ENCODE measurements at regions not wholly inside any gene's neighbourhood (a gene's known extent, or its start where the extent isn't known, plus 50 kb on each side); places are given as distances from the start of the nearest gene placed in this dataset.

GRCh38 chr18:41391616-41392595 is 563.1 kb upstream of the PIK3C3 start:
- H3K9me3 ChIP-seq = no peaks in the 10 kb centered on the region
- H3K4me1 ChIP-seq = no peaks in the 10 kb centered on the region
- DNase-seq = peak; percentile 64
- TF ChIP-seq CTCF (IDR thresholded peaks at IDR 0.05) (peak in 2 of 3 experiments; percentile 8 to 48), POLR2A (IDR thresholded peaks at IDR 0.05) (no peak)
- no peaks in the 10 kb centered on the region for H3K36me3 ChIP-seq (ENCODE audit: low read depth, missing control alignments)
- peak overlapping the region in 1 of 2 donors; percentile 9 for H3K4me3 ChIP-seq
- H3K27ac ChIP-seq = no peak overlapping the region
- intact Hi-C loops (cut with DNase I; ENCODE audit: low total_unique reads) = no loop called here
- H3K27me3 ChIP-seq = no peaks in the 10 kb centered on the region
- WGBS, 2 donors = 22 to 32% methylated on average over 12 of the region's 12 CpGs

GRCh38 chr18:41390309-41390708 is 564.7 kb upstream of the PIK3C3 start:
- WGBS, 2 donors = 82 to 84% methylated on average over 9 of the region's 9 CpGs
- Histone ChIP-seq H3K4me3 (no peak overlapping the region), H3K9me3 (no peaks in the 10 kb centered on the region), H3K27me3 (no peaks in the 10 kb centered on the region), H3K36me3 (ENCODE audit: low read depth, missing control alignments) (no peaks in the 10 kb centered on the region), H3K27ac (no peak overlapping the region), H3K4me1 (no peaks in the 10 kb centered on the region)
- TF ChIP-seq POLR2A (IDR thresholded peaks at IDR 0.05) (no peak), CTCF (IDR thresholded peaks at IDR 0.05) (no peak)
- intact Hi-C loops (cut with DNase I; ENCODE audit: low total_unique reads) = no loop called here
- DNase-seq = no peak

- TF ChIP-seq CTCF (IDR thresholded peaks at IDR 0.05) (peak in 1 of 3 experiments; percentile 9), POLR2A (IDR thresholded peaks at IDR 0.05) (no peak)
- no peaks in the 10 kb centered on the region for H3K4me1 ChIP-seq
- no peak overlapping the region for H3K4me3 ChIP-seq
- H3K27me3 ChIP-seq = no peaks in the 10 kb centered on the region
- no peak overlapping the region for H3K27ac ChIP-seq
- no peaks in the 10 kb centered on the region for H3K36me3 ChIP-seq (ENCODE audit: low read depth, missing control alignments)
- no peak for DNase-seq
- no peaks in the 10 kb centered on the region for H3K9me3 ChIP-seq
- WGBS, 2 donors = 33 to 40% methylated on average over 5 of the region's 5 CpGs
- intact Hi-C loops (cut with DNase I; ENCODE audit: low total_unique reads) = no loop called here
These were observed 576.4 kb upstream of the PIK3C3 start for GRCh38 chr18:41378598-41378997.

GRCh38 chr18:41373612-41374011 is 581.4 kb upstream of the PIK3C3 start:
- TF ChIP-seq POLR2A (IDR thresholded peaks at IDR 0.05) (no peak), CTCF (IDR thresholded peaks at IDR 0.05) (no peak)
- no peaks in the 10 kb centered on the region for H3K9me3 ChIP-seq
- no peaks in the 10 kb centered on the region for H3K27me3 ChIP-seq
- H3K4me1 ChIP-seq = no peaks in the 10 kb centered on the region
- H3K36me3 ChIP-seq (ENCODE audit: low read depth, missing control alignments) = no peaks in the 10 kb centered on the region
- intact Hi-C loops (cut with DNase I; ENCODE audit: low total_unique reads) = no loop called here
- no peak overlapping the region for H3K4me3 ChIP-seq
- H3K27ac ChIP-seq = no peak overlapping the region
- DNase-seq = no peak

All from testis (tissue), 2 donors.